ENCODE measurements at regions not wholly inside any gene's neighbourhood (a gene's known extent, or its start where the extent isn't known, plus 50 kb on each side); places are given as distances from the start of the nearest gene placed in this dataset.

- TF ChIP-seq CTCF (IDR thresholded peaks at IDR 0.05) (no peak), ZFX (IDR thresholded peaks at IDR 0.05; ENCODE audit: borderline replicate concordance) (no peak)
Observed at GRCh38 chr13:64749301-64749700, 2480.8 kb downstream of the PCDH9 start.

Data from 22Rv1 (cell line).